ENCODE measurements at regions not wholly inside any gene's neighbourhood (a gene's known extent, or its start where the extent isn't known, plus 50 kb on each side); places are given as distances from the start of the nearest gene placed in this dataset.

DNA sequence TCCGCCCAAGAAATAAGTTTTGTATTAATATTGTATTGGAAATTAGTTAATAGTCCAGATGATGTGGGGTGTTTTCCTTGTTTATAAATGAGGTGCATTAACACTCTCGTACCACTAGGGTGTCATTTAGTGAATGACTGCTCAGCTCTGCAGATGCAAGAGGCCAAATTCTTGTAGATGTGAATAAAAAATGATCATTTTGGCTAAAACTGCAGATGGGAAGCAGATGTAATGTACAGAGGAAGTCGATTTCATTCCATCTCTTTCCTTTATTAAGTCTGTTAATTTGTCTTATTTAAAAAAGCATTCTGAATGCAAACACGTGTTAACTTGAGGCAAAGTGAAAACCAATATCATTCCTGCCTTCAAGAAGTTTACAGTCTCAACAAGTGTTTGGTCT lies 108.1 kb downstream of the DHX15 start:
- peaks cover 23% of the 10 kb centered on the region for H3K27me3 ChIP-seq (ENCODE audit: control insufficient read depth, insufficient read depth, low read length)

DNA sequence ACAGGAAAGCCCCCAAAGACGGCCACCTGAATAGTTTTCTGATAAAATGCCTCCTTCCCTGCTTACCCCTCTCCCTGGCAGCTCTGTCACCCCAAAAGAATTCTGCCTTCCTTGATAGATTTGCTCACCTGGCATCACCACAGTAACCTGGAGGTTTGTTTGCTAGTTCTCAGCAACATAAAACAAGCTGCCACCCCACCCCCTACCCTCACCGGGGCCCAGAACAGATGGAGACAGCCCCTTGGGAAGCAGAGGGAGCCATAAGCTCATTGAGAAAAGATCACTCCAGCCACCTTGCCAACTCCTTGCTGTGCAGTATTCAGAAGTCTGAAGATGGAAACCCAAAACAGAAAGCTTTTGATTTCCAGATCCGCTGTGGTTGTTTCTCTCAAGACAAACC lies 108.6 kb downstream of the DHX15 start:
- Histone ChIP-seq H3K9me3 (ENCODE audit: control insufficient read depth, low read length) (no peaks in the 10 kb centered on the region), H3K27me3 (ENCODE audit: control insufficient read depth, insufficient read depth, low read length) (peaks cover 28% of the 10 kb centered on the region), H3K9ac (ENCODE audit: low read length) (no peak overlapping the region), H3K4me3 (ENCODE audit: low read length) (no peak overlapping the region), H3K4me1 (ENCODE audit: control insufficient read depth, insufficient read depth, low read length) (peaks cover 12% of the 10 kb centered on the region), H3K36me3 (ENCODE audit: control insufficient read depth, insufficient read depth, low read length) (no peaks in the 10 kb centered on the region)

More for the DNA sequence above, 108.1 kb downstream of the DHX15 start:
- Histone ChIP-seq H3K9me3 (ENCODE audit: control insufficient read depth, low read length) (no peaks in the 10 kb centered on the region), H3K4me1 (ENCODE audit: control insufficient read depth, insufficient read depth, low read length) (peaks cover 10% of the 10 kb centered on the region), H3K4me3 (ENCODE audit: low read length) (no peak overlapping the region), H3K9ac (ENCODE audit: low read length) (no peak overlapping the region), H3K36me3 (ENCODE audit: control insufficient read depth, insufficient read depth, low read length) (no peaks in the 10 kb centered on the region)

- H3K36me3 ChIP-seq (ENCODE audit: control insufficient read depth, insufficient read depth, low read length): no peaks in the 10 kb centered on the region
- H3K9ac ChIP-seq (ENCODE audit: low read length): peak overlapping the region; percentile 37
- peaks cover 45% of the 10 kb centered on the region for H3K27me3 ChIP-seq (ENCODE audit: control insufficient read depth, insufficient read depth, low read length)
- H3K4me1 ChIP-seq (ENCODE audit: control insufficient read depth, insufficient read depth, low read length): peaks cover 18% of the 10 kb centered on the region
- no peaks in the 10 kb centered on the region for H3K9me3 ChIP-seq (ENCODE audit: control insufficient read depth, low read length)
- H3K4me3 ChIP-seq (ENCODE audit: low read length): no peak overlapping the region
These were observed 111.0 kb downstream of the DHX15 start for GRCh38 chr4:24473309-24473721.

DNA sequence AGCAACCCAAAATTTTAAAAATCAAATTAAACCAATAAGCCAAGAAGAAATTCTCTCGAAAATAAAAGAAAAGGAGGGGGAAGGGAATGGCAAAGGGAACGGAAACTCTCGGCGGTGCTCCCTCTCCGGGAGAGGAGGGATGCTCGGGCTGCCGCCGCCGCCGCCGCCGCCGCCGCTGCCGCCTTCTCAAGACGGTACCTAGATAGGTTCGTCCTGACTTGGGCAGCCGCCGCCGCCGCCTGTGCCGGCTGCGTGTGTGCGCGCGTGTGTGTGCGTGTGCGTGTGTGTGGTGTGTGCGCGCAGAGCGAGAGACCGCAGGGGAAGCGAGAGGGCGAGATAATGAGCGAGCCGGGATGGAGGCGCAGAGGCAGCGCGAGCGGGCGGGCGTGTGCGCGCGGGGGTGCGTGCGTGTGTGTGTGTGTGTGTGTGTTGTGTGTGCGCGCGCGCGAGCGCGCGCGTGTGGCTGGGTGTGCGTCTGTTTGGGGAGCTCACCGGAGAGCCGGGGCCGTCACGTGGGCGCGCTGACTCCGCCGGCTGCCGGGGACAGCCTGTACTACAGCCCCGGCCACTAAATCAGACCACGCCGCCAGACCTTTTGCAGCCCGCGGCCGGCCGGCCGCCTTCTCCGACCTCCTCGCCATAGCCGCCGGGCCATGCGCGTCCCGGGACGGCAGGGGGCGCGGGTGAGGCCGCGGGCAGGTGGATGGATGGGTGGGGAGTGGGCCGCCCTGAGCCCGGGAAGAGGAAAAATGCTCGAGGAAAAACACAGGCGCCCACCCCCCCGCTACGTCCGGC lies 111.6 kb downstream of the DHX15 start:
- Histone ChIP-seq H3K36me3 (ENCODE audit: control insufficient read depth, insufficient read depth, low read length) (no peaks in the 10 kb centered on the region), H3K4me1 (ENCODE audit: control insufficient read depth, insufficient read depth, low read length) (peaks cover 18% of the 10 kb centered on the region), H3K9me3 (ENCODE audit: control insufficient read depth, low read length) (no peaks in the 10 kb centered on the region), H3K9ac (ENCODE audit: low read length) (peak overlapping the region; percentile 37), H3K4me3 (ENCODE audit: low read length) (peak overlapping the region; percentile 8), H3K27me3 (ENCODE audit: control insufficient read depth, insufficient read depth, low read length) (peaks cover 45% of the 10 kb centered on the region)

GRCh38 chr4:24472161-24472510 lies 112.2 kb downstream of the DHX15 start:
- H3K36me3 ChIP-seq (ENCODE audit: control insufficient read depth, insufficient read depth, low read length): no peaks in the 10 kb centered on the region
- H3K4me3 ChIP-seq (ENCODE audit: low read length): no peak overlapping the region
- peaks cover 18% of the 10 kb centered on the region for H3K4me1 ChIP-seq (ENCODE audit: control insufficient read depth, insufficient read depth, low read length)
- no peak overlapping the region for H3K9ac ChIP-seq (ENCODE audit: low read length)
- H3K27me3 ChIP-seq (ENCODE audit: control insufficient read depth, insufficient read depth, low read length): peaks cover 45% of the 10 kb centered on the region
- H3K9me3 ChIP-seq (ENCODE audit: control insufficient read depth, low read length): no peaks in the 10 kb centered on the region

GRCh38 chr4:24471486-24472160 lies 112.7 kb downstream of the DHX15 start:
- Histone ChIP-seq H3K9me3 (ENCODE audit: control insufficient read depth, low read length) (no peaks in the 10 kb centered on the region), H3K27me3 (ENCODE audit: control insufficient read depth, insufficient read depth, low read length) (peaks cover 45% of the 10 kb centered on the region)

GRCh38 chr4:24470666-24471485 lies 113.5 kb downstream of the DHX15 start:
- H3K9ac ChIP-seq (ENCODE audit: low read length): no peak overlapping the region
- H3K27me3 ChIP-seq (ENCODE audit: control insufficient read depth, insufficient read depth, low read length): peaks cover 45% of the 10 kb centered on the region
- H3K4me3 ChIP-seq (ENCODE audit: low read length): no peak overlapping the region
- no peaks in the 10 kb centered on the region for H3K36me3 ChIP-seq (ENCODE audit: control insufficient read depth, insufficient read depth, low read length)
- H3K9me3 ChIP-seq (ENCODE audit: control insufficient read depth, low read length): no peaks in the 10 kb centered on the region
- H3K4me1 ChIP-seq (ENCODE audit: control insufficient read depth, insufficient read depth, low read length): peaks cover 18% of the 10 kb centered on the region

More at GRCh38 chr4:24471486-24472160, 112.7 kb downstream of the DHX15 start:
- H3K4me1 ChIP-seq (ENCODE audit: control insufficient read depth, insufficient read depth, low read length): peaks cover 18% of the 10 kb centered on the region
- no peak overlapping the region for H3K9ac ChIP-seq (ENCODE audit: low read length)
- no peaks in the 10 kb centered on the region for H3K36me3 ChIP-seq (ENCODE audit: control insufficient read depth, insufficient read depth, low read length)
- H3K4me3 ChIP-seq (ENCODE audit: low read length): no peak overlapping the region

GRCh38 chr4:24468071-24468470 lies 116.3 kb downstream of the DHX15 start:
- Histone ChIP-seq H3K36me3 (ENCODE audit: control insufficient read depth, insufficient read depth, low read length) (no peaks in the 10 kb centered on the region), H3K9ac (ENCODE audit: low read length) (no peak overlapping the region), H3K27me3 (ENCODE audit: control insufficient read depth, insufficient read depth, low read length) (peaks cover 45% of the 10 kb centered on the region), H3K9me3 (ENCODE audit: control insufficient read depth, low read length) (no peaks in the 10 kb centered on the region), H3K4me3 (ENCODE audit: low read length) (no peak overlapping the region), H3K4me1 (ENCODE audit: control insufficient read depth, insufficient read depth, low read length) (peaks cover 18% of the 10 kb centered on the region)

DNA sequence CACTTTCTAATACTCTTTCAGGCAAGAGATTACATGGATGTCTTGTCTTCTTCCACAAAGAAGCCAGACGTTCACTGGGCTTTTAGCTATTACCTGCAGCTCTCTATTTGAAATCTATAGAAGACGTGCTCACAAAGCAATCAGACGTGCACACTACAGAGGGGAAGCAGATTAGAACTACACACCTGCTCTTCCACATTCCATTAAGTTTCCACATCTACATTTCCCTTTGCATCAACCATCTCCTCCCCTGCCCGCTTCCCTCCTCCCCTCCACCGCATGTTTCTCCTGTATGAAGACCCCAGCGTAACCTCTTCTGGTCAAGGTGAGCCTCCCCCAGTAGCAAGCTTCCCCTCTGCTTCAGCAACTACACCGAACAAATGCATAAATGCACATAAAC lies 119.8 kb downstream of the DHX15 start:
- no peak overlapping the region for H3K4me3 ChIP-seq (ENCODE audit: low read length)
- no peaks in the 10 kb centered on the region for H3K36me3 ChIP-seq (ENCODE audit: control insufficient read depth, insufficient read depth, low read length)
- no peak overlapping the region for H3K9ac ChIP-seq (ENCODE audit: low read length)
- H3K27me3 ChIP-seq (ENCODE audit: control insufficient read depth, insufficient read depth, low read length): peaks cover 17% of the 10 kb centered on the region
- no peaks in the 10 kb centered on the region for H3K9me3 ChIP-seq (ENCODE audit: control insufficient read depth, low read length)
- no peaks in the 10 kb centered on the region for H3K4me1 ChIP-seq (ENCODE audit: control insufficient read depth, insufficient read depth, low read length)

DNA sequence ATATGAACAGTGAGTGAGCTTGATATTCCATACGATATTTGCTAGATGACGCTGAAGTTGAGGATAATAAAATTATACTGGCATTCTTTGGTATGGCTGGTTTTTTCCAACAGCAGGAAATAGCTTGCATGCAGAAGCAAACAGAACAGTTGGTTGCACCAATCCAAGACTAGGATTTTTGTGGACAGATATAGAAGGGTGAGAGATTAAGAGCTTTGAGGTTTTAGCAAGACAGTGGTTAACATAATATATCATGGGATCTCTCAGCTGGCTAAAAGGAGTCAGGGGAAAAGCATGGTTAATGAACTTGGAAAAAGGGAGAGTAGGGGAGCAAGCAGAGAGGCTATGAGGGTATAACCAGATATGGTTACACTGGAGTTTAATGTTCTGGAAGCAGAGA lies 127.9 kb downstream of the DHX15 start:
- Histone ChIP-seq H3K36me3 (ENCODE audit: control insufficient read depth, insufficient read depth, low read length) (no peaks in the 10 kb centered on the region), H3K4me1 (ENCODE audit: control insufficient read depth, insufficient read depth, low read length) (no peaks in the 10 kb centered on the region), H3K9me3 (ENCODE audit: control insufficient read depth, low read length) (no peaks in the 10 kb centered on the region), H3K9ac (ENCODE audit: low read length) (no peak overlapping the region), H3K27me3 (ENCODE audit: control insufficient read depth, insufficient read depth, low read length) (no peaks in the 10 kb centered on the region), H3K4me3 (ENCODE audit: low read length) (no peak overlapping the region)

GRCh38 chr4:24453951-24454350 lies 130.4 kb downstream of the DHX15 start:
- no peak overlapping the region for H3K9ac ChIP-seq (ENCODE audit: low read length)
- no peaks in the 10 kb centered on the region for H3K4me1 ChIP-seq (ENCODE audit: control insufficient read depth, insufficient read depth, low read length)
- no peaks in the 10 kb centered on the region for H3K9me3 ChIP-seq (ENCODE audit: control insufficient read depth, low read length)

DNA sequence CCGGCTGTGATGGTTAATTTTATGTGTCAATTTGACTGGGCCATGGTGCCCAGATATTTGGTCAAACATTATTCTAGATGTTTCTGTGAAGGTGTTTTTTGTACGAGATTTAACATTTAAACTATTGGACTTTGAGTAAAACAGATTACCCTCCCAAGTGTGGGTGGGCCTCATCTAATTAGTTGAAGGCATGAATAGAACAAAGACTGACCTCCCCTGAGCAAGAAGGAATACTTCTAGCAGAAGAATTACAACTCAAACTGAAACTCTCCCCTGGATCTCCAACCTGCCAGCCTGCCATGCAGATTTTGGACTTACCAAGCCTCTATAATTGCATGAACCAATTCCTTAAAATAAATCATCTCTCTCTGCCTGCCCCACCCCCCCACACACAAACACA lies 132.5 kb downstream of the DHX15 start:
- H3K4me1 ChIP-seq (ENCODE audit: control insufficient read depth, insufficient read depth, low read length): no peaks in the 10 kb centered on the region
- H3K27me3 ChIP-seq (ENCODE audit: control insufficient read depth, insufficient read depth, low read length): no peaks in the 10 kb centered on the region
- no peak overlapping the region for H3K9ac ChIP-seq (ENCODE audit: low read length)
- H3K4me3 ChIP-seq (ENCODE audit: low read length): no peak overlapping the region
- H3K36me3 ChIP-seq (ENCODE audit: control insufficient read depth, insufficient read depth, low read length): no peaks in the 10 kb centered on the region
- H3K9me3 ChIP-seq (ENCODE audit: control insufficient read depth, low read length): no peaks in the 10 kb centered on the region

More at GRCh38 chr4:24453951-24454350, 130.4 kb downstream of the DHX15 start:
- no peaks in the 10 kb centered on the region for H3K36me3 ChIP-seq (ENCODE audit: control insufficient read depth, insufficient read depth, low read length)
- no peak overlapping the region for H3K4me3 ChIP-seq (ENCODE audit: low read length)
- H3K27me3 ChIP-seq (ENCODE audit: control insufficient read depth, insufficient read depth, low read length): no peaks in the 10 kb centered on the region

Data from mucosa of stomach (tissue), 1 donor.